Fibroblast of lung (primary cell): ENCODE measurements at regions not wholly inside any gene's neighbourhood (a gene's known extent, or its start where the extent isn't known, plus 50 kb on each side); places are given as distances from the start of the nearest gene placed in this dataset.

ENCODE experiments used
- DNase-seq, 2 donors: peaks; one replicate each; pipeline versions ENCODE4 v3.0.0 to v3.0.0-alpha.2; 2010; ENCODE audit warnings: low read depth in 2 of 2
- H2AFZ ChIP-seq: 2 replicates; pipeline ENCODE4 v1.5.1; 2012; ENCODE audit warnings: low read length, control low read depth, inconsistent platforms
- H3K27ac ChIP-seq: 2 replicates; pipeline ENCODE4 v1.5.1; 2011; ENCODE audit warnings: low read length, control low read depth; ENCODE audit not compliant: insufficient read depth
- H3K27me3 ChIP-seq: 2 replicates; pipeline ENCODE4 v1.5.1; 2011; ENCODE audit warnings: mild to moderate bottlenecking, low read length; ENCODE audit not compliant: control insufficient read depth, insufficient read depth
- H3K36me3 ChIP-seq: 2 replicates; pipeline ENCODE4 v1.5.1; 2011; ENCODE audit warnings: low read length; ENCODE audit not compliant: control insufficient read depth, insufficient read depth
- H3K4me1 ChIP-seq: 2 replicates; pipeline ENCODE4 v1.5.1; 2011; ENCODE audit warnings: low read length; ENCODE audit not compliant: control insufficient read depth, insufficient read depth; ENCODE audit errors: extremely low read depth
- H3K4me2 ChIP-seq: 2 replicates; pipeline ENCODE4 v1.5.1; 2011; ENCODE audit warnings: low read length, control low read depth; ENCODE audit not compliant: insufficient read depth; ENCODE audit errors: extremely low read depth
- H3K4me3 ChIP-seq, 4 experiments: fragments of 200-600 bp in 1 of 4; sonication (generic) in 1 of 4; replicated peaks in 1 of 4; 2 replicates each; pipeline ENCODE4 v1.5.1; 2011 to 2016; ENCODE audit warnings: low read length in 4 of 4, low read depth in 3 of 4, mild to moderate bottlenecking in 3 of 4, control low read depth in 2 of 4, inconsistent platforms in 1 of 4, mixed read lengths in 1 of 4; ENCODE audit not compliant: insufficient read depth in 1 of 4; ENCODE audit errors: control extremely low read depth in 1 of 4
- H3K79me2 ChIP-seq: 2 replicates; pipeline ENCODE4 v1.5.1; 2012; ENCODE audit warnings: mild to moderate bottlenecking, low read length, inconsistent platforms; ENCODE audit not compliant: control insufficient read depth, insufficient read depth
- H3K9ac ChIP-seq: 2 replicates; pipeline ENCODE4 v1.5.1; 2011; ENCODE audit warnings: mild to moderate bottlenecking, low read length, control low read depth; ENCODE audit not compliant: insufficient read depth
- H3K9me3 ChIP-seq: 2 replicates; pipeline ENCODE4 v1.5.1; 2012; ENCODE audit warnings: low read depth, low read length; ENCODE audit not compliant: control insufficient read depth, insufficient read depth
- H4K20me1 ChIP-seq: 2 replicates; pipeline ENCODE4 v1.5.1; 2011; ENCODE audit warnings: low read length; ENCODE audit not compliant: control insufficient read depth, insufficient read depth; ENCODE audit errors: extremely low read depth
- CTCF ChIP-seq, 2 donors: IDR thresholded peaks in 1 of 2; conservative IDR thresholded peaks in 1 of 2; 1 replicate in 1 of 2; 2 replicates in 1 of 2; pipeline ENCODE4 v1.5.1; 2011 to 2012; ENCODE audit warnings: low read length in 2 of 2, control low read depth in 1 of 2, inconsistent platforms in 1 of 2, low read depth in 1 of 2, mild to moderate bottlenecking in 1 of 2
- EZH2 ChIP-seq: IDR thresholded peaks from 2 replicates; pipeline ENCODE4 v1.5.1; 2012; ENCODE audit warnings: low read length, control low read depth, mild to moderate bottlenecking; ENCODE audit errors: missing control alignments

GRCh38 chr6:9039258-9039657, 603.9 kb upstream of the SLC35B3 start:
- no peaks in the 10 kb centered on the region for H3K27me3 ChIP-seq
- no peaks in the 10 kb centered on the region for H3K4me1 ChIP-seq
- no peaks in the 10 kb centered on the region for H4K20me1 ChIP-seq
- DNase-seq = no peak
- H3K9ac ChIP-seq = no peak overlapping the region
- no peaks in the 10 kb centered on the region for H3K9me3 ChIP-seq
- no peaks in the 10 kb centered on the region for H3K36me3 ChIP-seq
- no peaks in the 10 kb centered on the region for H3K79me2 ChIP-seq
- H3K4me3 ChIP-seq = no peak overlapping the region
- H3K4me2 ChIP-seq = no peak overlapping the region
- H2AFZ ChIP-seq = no peak overlapping the region
- H3K27ac ChIP-seq = no peak overlapping the region
- TF ChIP-seq EZH2 (no peak), CTCF (conservative IDR thresholded peaks at IDR 0.05 in 1 of 2, IDR thresholded peaks at IDR 0.05 in 1 of 2; ENCODE audit: low read depth in 1 of 2, low read length in 2 of 2) (no peak)

- Histone ChIP-seq H3K9ac (no peak overlapping the region), H2AFZ (no peak overlapping the region), H3K9me3 (no peaks in the 10 kb centered on the region), H3K27ac (no peak overlapping the region), H3K4me3 (no peak overlapping the region), H3K4me2 (no peak overlapping the region), H4K20me1 (no peaks in the 10 kb centered on the region), H3K79me2 (no peaks in the 10 kb centered on the region), H3K36me3 (no peaks in the 10 kb centered on the region), H3K27me3 (no peaks in the 10 kb centered on the region), H3K4me1 (no peaks in the 10 kb centered on the region)
- TF ChIP-seq EZH2 (no peak), CTCF (conservative IDR thresholded peaks at IDR 0.05 in 1 of 2, IDR thresholded peaks at IDR 0.05 in 1 of 2; ENCODE audit: low read depth in 1 of 2, low read length in 2 of 2) (no peak)
- no peak for DNase-seq
These were observed 592.7 kb upstream of the SLC35B3 start for GRCh38 chr6:9028086-9028485.

- no peak overlapping the region for H2AFZ ChIP-seq
- H3K36me3 ChIP-seq = no peaks in the 10 kb centered on the region
- H3K27me3 ChIP-seq = no peaks in the 10 kb centered on the region
- no peak overlapping the region for H3K27ac ChIP-seq
- H3K4me3 ChIP-seq = no peak overlapping the region
- no peaks in the 10 kb centered on the region for H3K79me2 ChIP-seq
- no peak overlapping the region for H3K9ac ChIP-seq
- no peaks in the 10 kb centered on the region for H3K9me3 ChIP-seq
- no peak for DNase-seq
- no peak overlapping the region for H3K4me2 ChIP-seq
- no peak for TF ChIP-seq EZH2
- TF ChIP-seq CTCF (conservative IDR thresholded peaks at IDR 0.05 in 1 of 2, IDR thresholded peaks at IDR 0.05 in 1 of 2; ENCODE audit: low read depth in 1 of 2, low read length in 2 of 2) = no peak
- no peaks in the 10 kb centered on the region for H4K20me1 ChIP-seq
- no peaks in the 10 kb centered on the region for H3K4me1 ChIP-seq
These were observed 590.5 kb upstream of the SLC35B3 start for GRCh38 chr6:9025796-9026394.
